Right atrium auricular region (tissue), 2 donors: ENCODE measurements at regions not wholly inside any gene's neighbourhood (a gene's known extent, or its start where the extent isn't known, plus 50 kb on each side); places are given as distances from the start of the nearest gene placed in this dataset.

Experiments
- DNase-seq: peaks from one replicate; pipeline ENCODE4 v3.0.0-alpha.2; 2019; ENCODE audit warnings: low spot score
- H3K27ac ChIP-seq, 2 donors: fragments of 200-600 bp; sonication (generic); 1 replicate in 1 of 2; 2 replicates in 1 of 2; pipeline ENCODE4 v1.5.1; 2016 to 2019
- H3K27me3 ChIP-seq, 2 donors: fragments of 200-600 bp; sonication (generic); one replicate each; pipeline versions ENCODE4 v1.5.1 to v1.6.0; 2017 to 2019
- H3K36me3 ChIP-seq: fragments of 200-600 bp; sonication (generic); one replicate; pipeline ENCODE4 v1.5.1; 2016
- H3K4me1 ChIP-seq, 2 donors: fragments of 200-600 bp; sonication (generic); one replicate each; pipeline versions ENCODE4 v1.5.1 to v1.6.0; 2017 to 2019
- H3K4me3 ChIP-seq, 2 donors: fragments of 200-600 bp; sonication (generic); 1 replicate in 1 of 2; 2 replicates in 1 of 2; pipeline ENCODE4 v1.5.1; 2017 to 2019; ENCODE audit warnings: mild to moderate bottlenecking in 1 of 2, moderate library complexity in 1 of 2
- H3K9me3 ChIP-seq, 2 donors: fragments of 200-600 bp; sonication (generic); one replicate each; pipeline ENCODE4 v1.5.1; 2019
- TF ChIP-seq, protein P1 (sequence below), 2 donors: fragments of 200-600 bp; sonication (generic); IDR thresholded peaks; one replicate each; pipeline ENCODE4 v1.5.1; 2019; ENCODE audit warnings: antibody characterized with exemption in 2 of 2

GRCh38 chrX:4971646-4972045 is 1257.0 kb downstream of the NLGN4X start:
- no peaks in the 10 kb centered on the region for H3K27me3 ChIP-seq
- no peak for DNase-seq
- TF ChIP-seq, protein P1, sequence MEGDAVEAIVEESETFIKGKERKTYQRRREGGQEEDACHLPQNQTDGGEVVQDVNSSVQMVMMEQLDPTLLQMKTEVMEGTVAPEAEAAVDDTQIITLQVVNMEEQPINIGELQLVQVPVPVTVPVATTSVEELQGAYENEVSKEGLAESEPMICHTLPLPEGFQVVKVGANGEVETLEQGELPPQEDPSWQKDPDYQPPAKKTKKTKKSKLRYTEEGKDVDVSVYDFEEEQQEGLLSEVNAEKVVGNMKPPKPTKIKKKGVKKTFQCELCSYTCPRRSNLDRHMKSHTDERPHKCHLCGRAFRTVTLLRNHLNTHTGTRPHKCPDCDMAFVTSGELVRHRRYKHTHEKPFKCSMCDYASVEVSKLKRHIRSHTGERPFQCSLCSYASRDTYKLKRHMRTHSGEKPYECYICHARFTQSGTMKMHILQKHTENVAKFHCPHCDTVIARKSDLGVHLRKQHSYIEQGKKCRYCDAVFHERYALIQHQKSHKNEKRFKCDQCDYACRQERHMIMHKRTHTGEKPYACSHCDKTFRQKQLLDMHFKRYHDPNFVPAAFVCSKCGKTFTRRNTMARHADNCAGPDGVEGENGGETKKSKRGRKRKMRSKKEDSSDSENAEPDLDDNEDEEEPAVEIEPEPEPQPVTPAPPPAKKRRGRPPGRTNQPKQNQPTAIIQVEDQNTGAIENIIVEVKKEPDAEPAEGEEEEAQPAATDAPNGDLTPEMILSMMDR (IDR thresholded peaks at IDR 0.05), result no peak

DNA sequence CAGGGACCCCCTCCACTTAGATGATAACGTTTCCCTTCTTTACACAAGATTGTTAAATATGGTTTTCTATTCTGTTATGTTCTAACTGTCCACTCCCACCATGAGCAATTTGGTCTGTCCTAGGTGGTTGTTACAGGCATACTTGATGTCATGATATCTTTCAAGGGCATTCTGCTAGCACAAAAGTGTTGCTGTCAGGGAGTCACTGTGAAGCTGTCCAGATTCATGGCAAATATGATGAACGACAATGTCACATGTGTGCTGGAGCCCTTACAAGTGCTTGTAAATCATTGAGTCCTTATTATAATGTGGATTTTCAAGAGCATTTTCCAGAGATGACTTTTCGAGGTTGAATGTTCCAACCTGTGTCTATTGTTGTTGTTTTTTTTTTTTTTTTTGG is 1250.7 kb upstream of the PRKX start:
- no peaks in the 10 kb centered on the region for H3K4me1 ChIP-seq
- no peak overlapping the region for H3K4me3 ChIP-seq
- no peak for DNase-seq
- no peak overlapping the region for H3K27ac ChIP-seq
- peaks cover 0 to 13% of the 10 kb centered on the region in 2 donors for H3K9me3 ChIP-seq
- no peaks in the 10 kb centered on the region for H3K27me3 ChIP-seq
- H3K36me3 ChIP-seq, result no peaks in the 10 kb centered on the region
- TF ChIP-seq, protein P1 (IDR thresholded peaks at IDR 0.05), result no peak

More at GRCh38 chrX:4971646-4972045, 1257.0 kb downstream of the NLGN4X start:
- Histone ChIP-seq H3K4me3 (no peak overlapping the region), H3K9me3 (peaks cover 0 to 13% of the 10 kb centered on the region in 2 donors), H3K4me1 (no peaks in the 10 kb centered on the region), H3K27ac (no peak overlapping the region), H3K36me3 (no peaks in the 10 kb centered on the region)

- H3K4me3 ChIP-seq, result no peak overlapping the region
- no peaks in the 10 kb centered on the region for H3K36me3 ChIP-seq
- peaks cover 0 to 10% of the 10 kb centered on the region in 2 donors for H3K9me3 ChIP-seq
- no peak overlapping the region for H3K27ac ChIP-seq
- H3K4me1 ChIP-seq, result no peaks in the 10 kb centered on the region
- no peaks in the 10 kb centered on the region for H3K27me3 ChIP-seq
- TF ChIP-seq, protein P1 (IDR thresholded peaks at IDR 0.05), result no peak
- no peak for DNase-seq
These were observed 1250.0 kb upstream of the PRKX start for GRCh38 chrX:4963432-4963831.

DNA sequence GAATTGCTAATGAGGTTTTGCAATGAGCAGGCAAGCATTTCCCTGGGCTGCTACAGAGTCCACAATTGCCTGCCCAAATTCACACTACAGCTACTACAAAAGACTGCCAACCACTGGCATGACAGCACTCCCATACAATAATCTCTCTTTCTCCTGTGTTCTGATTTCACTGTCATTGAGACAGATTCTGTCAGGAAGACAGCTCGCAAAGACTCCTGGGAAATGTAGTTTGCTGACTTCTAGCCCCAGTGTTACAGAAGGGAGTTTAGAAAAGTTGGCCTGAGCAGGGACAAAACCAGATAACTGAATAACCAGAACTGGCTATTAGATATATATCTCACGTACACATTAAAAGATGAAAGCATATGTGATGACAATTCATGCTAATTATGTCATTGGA is 1231.3 kb upstream of the PRKX start:
- no peaks in the 10 kb centered on the region for H3K9me3 ChIP-seq
- no peaks in the 10 kb centered on the region for H3K4me1 ChIP-seq
- no peak for DNase-seq
- no peaks in the 10 kb centered on the region for H3K36me3 ChIP-seq
- no peak overlapping the region for H3K27ac ChIP-seq
- TF ChIP-seq, protein P1 (IDR thresholded peaks at IDR 0.05), result no peak
- H3K27me3 ChIP-seq, result no peaks in the 10 kb centered on the region
- no peak overlapping the region for H3K4me3 ChIP-seq

- Histone ChIP-seq H3K27me3 (no peaks in the 10 kb centered on the region), H3K27ac (no peak overlapping the region), H3K4me1 (no peaks in the 10 kb centered on the region), H3K4me3 (no peak overlapping the region), H3K36me3 (no peaks in the 10 kb centered on the region), H3K9me3 (no peaks in the 10 kb centered on the region)
- TF ChIP-seq, protein P1 (IDR thresholded peaks at IDR 0.05), result no peak
- DNase-seq, result no peak
These were observed 1222.9 kb upstream of the PRKX start for GRCh38 chrX:4936315-4936714.

DNA sequence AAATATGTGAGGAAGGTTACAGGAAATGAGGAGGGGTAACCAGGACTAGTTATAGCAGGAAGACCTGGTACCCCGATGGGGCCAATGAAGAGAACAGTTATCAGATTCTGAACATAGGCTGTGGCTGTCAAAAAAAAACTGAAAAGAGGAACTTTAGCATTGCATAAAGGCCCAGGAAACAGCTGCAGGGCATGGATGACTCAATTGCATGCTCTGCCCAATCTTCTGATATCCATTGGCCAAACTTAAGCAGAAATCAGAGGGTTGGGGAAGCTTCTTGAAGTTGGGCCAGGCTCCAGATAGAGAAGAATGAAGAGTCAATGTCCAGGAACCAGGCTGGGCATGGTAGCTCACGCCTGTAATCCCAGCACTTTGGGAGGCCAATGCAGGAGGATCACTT is 1222.4 kb upstream of the PRKX start:
- Histone ChIP-seq H3K27ac (no peak overlapping the region), H3K27me3 (no peaks in the 10 kb centered on the region), H3K36me3 (no peaks in the 10 kb centered on the region), H3K9me3 (no peaks in the 10 kb centered on the region), H3K4me3 (no peak overlapping the region), H3K4me1 (no peaks in the 10 kb centered on the region)
- DNase-seq, result no peak
- TF ChIP-seq, protein P1 (IDR thresholded peaks at IDR 0.05), result no peak
